ENCODE measurements at regions not wholly inside any gene's neighbourhood (a gene's known extent, or its start where the extent isn't known, plus 50 kb on each side); places are given as distances from the start of the nearest gene placed in this dataset.

DNA sequence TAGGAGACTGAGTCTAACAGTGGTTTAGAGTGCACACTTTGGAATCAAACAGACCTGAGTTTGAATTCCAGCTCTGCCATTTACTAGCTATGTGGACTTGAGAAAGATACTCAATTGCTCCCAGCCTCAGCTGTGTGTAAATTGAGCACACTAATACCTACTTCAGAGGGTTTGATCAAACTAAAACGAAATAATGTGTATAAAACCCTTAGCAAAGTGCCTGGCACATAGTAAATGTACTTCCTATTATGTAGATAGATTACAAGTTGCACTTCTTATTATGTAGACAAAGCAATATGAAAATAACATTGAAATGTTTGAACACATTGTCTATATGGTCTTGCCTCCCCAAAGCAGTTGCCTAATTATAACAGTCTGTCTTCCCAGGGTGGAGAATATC is 180.6 kb downstream of the ANXA2 start:
- WGBS = 48% methylated on average over 1 of the region's 1 CpG
- H3K27ac ChIP-seq (ENCODE audit: low read depth) = no peak overlapping the region
- H3K4me3 ChIP-seq (ENCODE audit: low read depth, low read length) = no peak overlapping the region
- no peaks in the 10 kb centered on the region for H3K36me3 ChIP-seq (ENCODE audit: insufficient read depth)
- no peak for DNase-seq (ENCODE audit: extremely low spot score)
- no peaks in the 10 kb centered on the region for H3K4me1 ChIP-seq (ENCODE audit: insufficient read depth)

DNA sequence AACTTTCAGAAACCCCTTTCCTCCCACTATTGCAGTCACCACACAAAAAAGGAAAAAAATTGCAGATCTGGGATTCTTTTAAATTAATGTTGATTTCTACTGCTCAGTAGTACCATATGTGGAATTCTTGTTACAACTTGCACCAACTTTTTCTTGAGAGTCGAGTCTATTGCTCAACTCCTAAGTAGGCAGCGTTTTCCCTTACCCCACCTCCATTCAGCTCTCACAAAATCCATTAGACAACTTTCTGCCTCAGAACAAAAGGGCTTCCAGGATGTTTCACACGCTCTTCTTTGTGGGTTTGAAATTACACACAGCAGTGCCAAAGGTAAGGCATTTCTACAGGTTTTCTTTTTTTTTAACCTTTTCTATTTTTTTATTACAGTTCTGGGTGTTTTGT is 179.5 kb downstream of the ANXA2 start:
- WGBS = 58% methylated on average over 3 of the region's 3 CpGs

DNA sequence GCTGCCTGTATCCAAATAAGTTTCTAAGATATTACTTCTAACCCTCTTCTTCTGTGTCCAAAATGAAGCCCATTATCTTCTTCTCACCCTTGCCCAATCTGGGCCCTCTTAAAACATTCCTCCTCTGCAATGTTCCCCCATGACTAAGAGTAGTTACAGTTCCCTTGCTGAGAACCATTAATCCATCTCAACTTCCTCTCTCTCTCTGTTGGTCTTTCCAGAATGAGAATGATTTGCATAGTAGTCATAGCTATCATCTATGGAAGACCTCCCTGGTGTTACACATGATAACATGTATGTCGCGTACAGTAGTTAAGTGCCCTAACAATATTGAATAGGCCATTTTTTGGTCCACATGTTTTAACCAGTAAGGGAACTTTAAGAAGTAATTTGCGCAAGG is 177.9 kb downstream of the ANXA2 start:
- Histone ChIP-seq H3K36me3 (ENCODE audit: insufficient read depth) (no peaks in the 10 kb centered on the region), H3K27ac (ENCODE audit: low read depth) (no peak overlapping the region), H3K4me3 (ENCODE audit: low read depth, low read length) (no peak overlapping the region), H3K4me1 (ENCODE audit: insufficient read depth) (no peaks in the 10 kb centered on the region)
- no peak for DNase-seq (ENCODE audit: extremely low spot score)
- 97% methylated on average over 3 of the region's 3 CpGs for WGBS

More for the DNA sequence above, 179.5 kb downstream of the ANXA2 start:
- DNase-seq (ENCODE audit: extremely low spot score) = no peak
- Histone ChIP-seq H3K4me3 (ENCODE audit: low read depth, low read length) (no peak overlapping the region), H3K27ac (ENCODE audit: low read depth) (no peak overlapping the region), H3K4me1 (ENCODE audit: insufficient read depth) (no peaks in the 10 kb centered on the region), H3K36me3 (ENCODE audit: insufficient read depth) (no peaks in the 10 kb centered on the region)

DNA sequence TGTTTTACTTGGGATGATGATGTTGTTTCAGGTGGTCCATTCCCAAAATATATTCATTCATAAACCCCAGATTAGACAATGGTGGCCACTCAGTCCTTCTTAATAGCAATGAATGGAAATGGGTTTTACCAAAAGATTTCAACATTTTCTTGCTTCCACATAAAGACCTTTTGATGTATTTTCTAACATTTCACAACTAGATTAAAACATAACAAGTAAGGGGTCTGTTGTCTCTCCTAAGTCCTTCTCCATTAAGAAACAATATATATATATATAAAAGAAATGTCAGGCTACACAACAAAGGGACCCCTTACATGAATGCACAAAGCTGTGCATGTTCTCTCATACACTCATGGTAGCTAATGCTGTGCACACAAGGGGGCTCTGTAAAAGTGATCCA is 176.4 kb downstream of the ANXA2 start:
- Histone ChIP-seq H3K36me3 (ENCODE audit: insufficient read depth) (no peaks in the 10 kb centered on the region), H3K27ac (ENCODE audit: low read depth) (no peak overlapping the region), H3K4me3 (ENCODE audit: low read depth, low read length) (no peak overlapping the region), H3K4me1 (ENCODE audit: insufficient read depth) (no peaks in the 10 kb centered on the region)
- no peak for DNase-seq (ENCODE audit: extremely low spot score)

DNA sequence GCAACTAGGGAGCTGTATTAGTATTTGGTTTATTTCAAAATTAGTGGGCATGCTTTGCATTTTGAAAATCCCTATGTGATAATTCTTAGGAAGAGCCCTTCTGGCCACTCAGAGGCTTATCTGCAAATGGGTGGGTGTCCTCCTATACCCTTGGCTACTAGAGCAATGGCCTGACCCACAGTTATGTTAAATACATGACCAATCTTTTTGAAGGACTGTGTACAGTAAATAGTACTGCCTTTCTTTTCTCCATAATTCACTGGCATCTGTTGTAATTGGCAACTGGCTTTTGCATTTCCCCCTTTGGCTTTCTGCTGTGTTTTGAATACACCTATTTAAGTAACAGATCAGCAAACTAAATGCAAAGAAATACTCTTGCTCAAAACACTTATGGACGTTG is 175.4 kb downstream of the ANXA2 start:
- no peak overlapping the region for H3K27ac ChIP-seq (ENCODE audit: low read depth)
- no peaks in the 10 kb centered on the region for H3K4me1 ChIP-seq (ENCODE audit: insufficient read depth)
- no peak overlapping the region for H3K4me3 ChIP-seq (ENCODE audit: low read depth, low read length)
- DNase-seq (ENCODE audit: extremely low spot score) = no peak
- 52% methylated on average over 1 of the region's 1 CpG for WGBS
- no peaks in the 10 kb centered on the region for H3K36me3 ChIP-seq (ENCODE audit: insufficient read depth)

DNA sequence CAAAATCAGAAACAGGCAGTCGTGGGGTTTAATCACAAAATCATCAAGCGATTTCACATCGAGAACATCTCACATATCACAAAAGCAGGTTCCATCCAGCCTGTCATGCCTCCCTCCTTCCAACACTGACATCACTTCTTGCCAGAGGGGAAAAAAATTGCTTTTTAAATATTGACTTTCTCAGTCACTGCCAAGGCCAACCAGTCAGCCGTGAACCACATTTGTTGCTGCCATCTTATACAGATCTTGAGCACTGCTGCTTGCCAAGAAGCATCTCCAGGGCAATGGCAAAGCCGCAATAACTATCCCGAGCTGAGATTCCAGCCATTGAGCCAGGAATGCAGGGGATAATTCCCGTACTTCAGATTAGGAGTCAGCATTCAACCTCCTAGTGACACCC is 174.6 kb downstream of the ANXA2 start:
- 62% methylated on average over 7 of the region's 7 CpGs for WGBS
- no peaks in the 10 kb centered on the region for H3K36me3 ChIP-seq (ENCODE audit: insufficient read depth)
- no peak overlapping the region for H3K4me3 ChIP-seq (ENCODE audit: low read depth, low read length)
- H3K27ac ChIP-seq (ENCODE audit: low read depth) = no peak overlapping the region
- no peak for DNase-seq (ENCODE audit: extremely low spot score)
- H3K4me1 ChIP-seq (ENCODE audit: insufficient read depth) = no peaks in the 10 kb centered on the region

DNA sequence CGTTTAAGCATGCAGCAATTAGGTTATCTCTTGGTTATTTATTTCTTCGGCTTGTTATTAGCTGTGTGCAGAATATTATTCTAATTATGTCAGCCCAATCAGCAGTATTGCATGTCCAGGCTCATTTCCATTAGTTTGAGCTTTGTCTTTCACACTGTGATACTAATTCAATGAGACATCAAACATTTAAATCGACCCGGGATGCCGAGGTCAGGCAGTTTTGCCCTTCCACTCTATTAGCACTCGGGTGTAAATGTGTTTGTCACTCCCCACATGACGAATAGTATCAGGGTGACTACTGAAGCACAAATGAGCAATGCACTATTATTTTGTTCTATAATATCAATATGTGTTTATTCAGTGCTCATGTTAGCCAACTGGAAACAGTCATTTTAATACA is 170.9 kb downstream of the ANXA2 start:
- Histone ChIP-seq H3K4me1 (ENCODE audit: insufficient read depth) (no peaks in the 10 kb centered on the region), H3K36me3 (ENCODE audit: insufficient read depth) (no peaks in the 10 kb centered on the region), H3K4me3 (ENCODE audit: low read depth, low read length) (no peak overlapping the region), H3K27ac (ENCODE audit: low read depth) (no peak overlapping the region)
- DNase-seq (ENCODE audit: extremely low spot score) = no peak
- 35% methylated on average over 7 of the region's 7 CpGs for WGBS

DNA sequence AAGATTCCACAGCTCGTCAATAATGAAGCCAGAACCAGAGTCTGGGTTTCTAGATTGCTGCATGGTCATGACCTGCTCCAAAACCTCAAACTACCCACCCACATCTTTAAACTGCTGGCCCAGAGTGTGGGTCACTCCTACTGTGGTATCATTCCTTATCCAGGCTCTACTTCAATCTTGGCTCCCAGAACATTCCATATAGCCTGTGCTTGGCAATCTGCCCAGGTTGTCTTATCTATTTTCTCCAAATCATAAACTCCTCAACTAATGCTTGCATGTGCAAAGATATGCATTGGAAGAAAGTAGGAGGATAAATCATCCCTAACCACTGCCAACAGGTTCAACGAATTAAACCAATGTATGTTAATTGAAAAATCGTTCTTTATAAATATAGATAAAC is 169.7 kb downstream of the ANXA2 start:
- no peaks in the 10 kb centered on the region for H3K4me1 ChIP-seq (ENCODE audit: insufficient read depth)
- no peak overlapping the region for H3K27ac ChIP-seq (ENCODE audit: low read depth)
- no peak overlapping the region for H3K4me3 ChIP-seq (ENCODE audit: low read depth, low read length)
- 33% methylated on average over 3 of the region's 3 CpGs for WGBS
- no peak for DNase-seq (ENCODE audit: extremely low spot score)
- no peaks in the 10 kb centered on the region for H3K36me3 ChIP-seq (ENCODE audit: insufficient read depth)

DNA sequence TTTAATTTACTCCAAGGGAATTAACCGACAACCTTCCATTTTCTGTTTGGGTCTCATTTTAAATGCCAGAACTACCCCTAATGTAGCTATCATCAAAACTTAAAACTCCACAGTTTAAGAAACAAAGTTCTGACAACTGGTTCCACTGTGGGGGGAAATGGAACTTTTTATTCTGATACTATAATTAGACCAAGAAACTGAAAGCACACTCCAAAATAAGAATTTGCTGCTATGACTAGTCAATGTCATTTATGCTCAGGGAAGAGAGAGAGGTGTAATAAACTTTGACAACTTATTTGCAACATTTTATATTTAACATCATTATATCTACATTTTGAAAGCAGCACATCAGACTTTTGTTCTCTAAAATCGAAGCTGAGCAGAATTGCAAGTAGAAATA is 169.2 kb downstream of the ANXA2 start:
- no peak for DNase-seq (ENCODE audit: extremely low spot score)
- WGBS = 61% methylated on average over 2 of the region's 2 CpGs
- no peak overlapping the region for H3K27ac ChIP-seq (ENCODE audit: low read depth)
- no peaks in the 10 kb centered on the region for H3K36me3 ChIP-seq (ENCODE audit: insufficient read depth)
- no peaks in the 10 kb centered on the region for H3K4me1 ChIP-seq (ENCODE audit: insufficient read depth)
- H3K4me3 ChIP-seq (ENCODE audit: low read depth, low read length) = no peak overlapping the region

DNA sequence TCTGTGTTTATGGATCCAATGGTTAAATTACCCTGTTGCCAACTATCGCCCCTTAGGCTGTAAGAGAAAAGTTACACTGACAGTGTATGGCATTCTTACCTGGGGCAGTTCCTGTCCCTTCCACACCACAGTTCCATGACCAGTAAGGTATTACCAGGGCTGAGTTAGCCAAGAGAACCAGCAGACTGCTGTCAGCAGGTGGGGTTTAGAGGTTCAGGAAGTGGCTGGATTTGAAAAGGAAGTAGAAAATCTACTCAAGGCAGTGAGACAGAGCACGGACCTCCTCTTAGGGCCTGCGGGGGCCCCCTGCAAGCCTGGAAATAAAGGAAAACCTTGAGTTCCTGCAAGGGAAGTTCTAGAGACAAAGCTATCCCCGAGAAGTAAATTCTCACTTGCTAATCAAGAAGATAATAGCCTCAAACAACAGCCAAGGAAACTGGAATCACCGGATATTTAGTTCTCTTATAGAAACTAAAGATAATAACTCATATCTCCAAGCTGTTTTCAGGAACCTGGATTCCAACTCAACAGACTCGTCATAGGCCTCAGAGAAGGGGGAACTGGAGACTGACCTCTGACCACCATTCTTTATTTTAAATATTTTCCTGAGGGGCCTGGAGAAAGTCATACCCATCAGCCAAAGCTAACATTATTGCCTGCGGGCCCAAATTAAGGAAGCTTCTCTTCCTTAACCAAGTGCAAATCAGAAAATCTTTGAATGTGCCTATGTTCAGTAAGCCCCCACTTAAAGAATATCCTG is 161.7 kb downstream of the ANXA2 start:
- 40% methylated on average over 7 of the region's 7 CpGs for WGBS
- no peak overlapping the region for H3K27ac ChIP-seq (ENCODE audit: low read depth)
- H3K4me1 ChIP-seq (ENCODE audit: insufficient read depth) = no peaks in the 10 kb centered on the region

DNA sequence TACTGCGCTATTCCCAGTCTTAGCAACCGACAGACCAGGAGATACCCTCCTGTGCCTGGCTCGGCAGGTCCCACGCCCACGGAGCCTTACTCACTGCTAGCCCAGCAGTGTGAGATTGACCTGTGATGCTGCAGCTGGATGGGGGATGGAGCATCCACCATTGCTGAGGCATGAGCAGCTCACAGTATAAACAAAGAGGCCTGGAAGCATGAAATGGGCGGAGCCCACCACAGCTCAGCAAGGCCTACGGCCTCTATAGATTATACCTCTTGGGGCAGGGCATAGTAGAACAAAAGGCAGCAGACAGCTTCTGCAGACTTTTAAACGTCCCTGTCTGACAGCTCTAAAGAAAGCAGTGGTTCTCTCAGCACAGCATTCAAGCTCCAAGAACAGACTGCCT is 160.3 kb downstream of the ANXA2 start:
- H3K4me1 ChIP-seq (ENCODE audit: insufficient read depth) = no peaks in the 10 kb centered on the region

More for the DNA sequence above, 161.7 kb downstream of the ANXA2 start:
- no peak for DNase-seq (ENCODE audit: extremely low spot score)
- Histone ChIP-seq H3K36me3 (ENCODE audit: insufficient read depth) (no peaks in the 10 kb centered on the region), H3K4me3 (ENCODE audit: low read depth, low read length) (no peak overlapping the region)

DNA sequence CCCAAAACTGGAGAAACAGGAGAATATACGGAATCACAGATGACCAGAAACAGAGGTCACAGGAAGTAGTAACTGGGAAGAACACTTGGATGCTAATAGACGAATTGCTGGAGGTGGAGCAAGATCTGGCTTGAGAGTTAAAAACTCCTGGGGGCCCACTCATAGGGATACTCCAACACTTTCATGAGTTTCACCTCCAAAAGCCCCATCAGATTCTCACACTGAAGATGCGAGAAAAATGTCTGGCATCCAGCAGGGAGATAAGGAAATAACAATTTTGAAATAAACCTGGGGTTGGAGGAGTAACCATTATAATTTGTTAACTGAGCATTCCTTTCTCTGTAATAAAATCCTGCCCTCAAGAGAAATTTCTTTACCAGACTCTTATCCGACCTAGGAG is 154.0 kb downstream of the ANXA2 start:
- H3K4me3 ChIP-seq (ENCODE audit: low read depth, low read length) = no peak overlapping the region
- no peak overlapping the region for H3K27ac ChIP-seq (ENCODE audit: low read depth)
- H3K36me3 ChIP-seq (ENCODE audit: insufficient read depth) = no peaks in the 10 kb centered on the region
- DNase-seq (ENCODE audit: extremely low spot score) = no peak
- H3K4me1 ChIP-seq (ENCODE audit: insufficient read depth) = no peaks in the 10 kb centered on the region
- 35% methylated on average over 4 of the region's 4 CpGs for whole genome bisulfite sequencing

More for the DNA sequence above, 160.3 kb downstream of the ANXA2 start:
- WGBS = 58% methylated on average over 8 of the region's 8 CpGs
- no peak for DNase-seq (ENCODE audit: extremely low spot score)
- Histone ChIP-seq H3K36me3 (ENCODE audit: insufficient read depth) (no peaks in the 10 kb centered on the region), H3K4me3 (ENCODE audit: low read depth, low read length) (no peak overlapping the region), H3K27ac (ENCODE audit: low read depth) (no peak overlapping the region)

DNA sequence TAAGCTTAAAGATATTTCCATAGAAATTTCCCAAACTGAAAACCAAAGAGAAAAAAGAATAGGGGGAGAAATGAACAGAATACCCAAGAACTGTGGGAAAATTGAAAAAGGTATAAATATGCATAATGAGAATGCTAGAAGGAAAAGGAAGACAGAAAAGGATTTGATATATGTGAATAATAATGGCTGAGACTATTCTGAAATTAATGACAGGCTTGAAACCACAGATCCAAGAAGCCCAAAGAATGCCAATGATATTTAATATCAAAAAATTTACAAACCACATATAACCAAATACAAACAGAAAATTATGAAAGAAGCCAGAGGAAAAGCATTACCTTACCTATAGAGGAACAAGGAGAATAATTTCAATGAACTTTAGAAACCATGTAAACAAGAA is 153.0 kb downstream of the ANXA2 start:
- H3K4me1 ChIP-seq (ENCODE audit: insufficient read depth) = no peaks in the 10 kb centered on the region
- H3K27ac ChIP-seq (ENCODE audit: low read depth) = no peak overlapping the region
- no peaks in the 10 kb centered on the region for H3K36me3 ChIP-seq (ENCODE audit: insufficient read depth)
- H3K4me3 ChIP-seq (ENCODE audit: low read depth, low read length) = no peak overlapping the region
- DNase-seq (ENCODE audit: extremely low spot score) = no peak

DNA sequence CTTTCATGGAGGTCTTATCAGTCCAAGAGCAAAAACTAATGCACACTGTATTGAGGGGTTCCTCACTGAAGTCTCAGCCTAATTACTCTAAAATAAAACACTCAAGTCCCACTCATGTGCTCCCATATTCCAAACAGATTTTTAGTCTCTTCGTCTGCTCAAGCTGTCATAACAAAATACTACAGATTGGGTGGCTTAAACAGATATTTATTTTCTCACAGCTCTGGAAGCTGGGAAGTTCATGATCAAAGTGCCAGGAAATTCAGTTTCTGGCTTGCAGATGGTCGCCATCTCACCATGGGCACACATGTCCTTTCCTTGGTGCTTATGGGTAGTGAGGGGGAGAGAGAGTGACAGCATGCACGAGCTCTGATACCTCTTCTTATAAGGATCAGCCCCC is 147.5 kb downstream of the ANXA2 start:
- 43% methylated on average over 3 of the region's 3 CpGs for WGBS
- Histone ChIP-seq H3K36me3 (ENCODE audit: insufficient read depth) (no peaks in the 10 kb centered on the region), H3K27ac (ENCODE audit: low read depth) (no peak overlapping the region), H3K4me3 (ENCODE audit: low read depth, low read length) (no peak overlapping the region), H3K4me1 (ENCODE audit: insufficient read depth) (no peaks in the 10 kb centered on the region)
- DNase-seq (ENCODE audit: extremely low spot score) = no peak
